A549 (cell line): ENCODE measurements at regions not wholly inside any gene's neighbourhood (a gene's known extent, or its start where the extent isn't known, plus 50 kb on each side); places are given as distances from the start of the nearest gene placed in this dataset.

Experiments
- CBX2 ChIP-seq: fragments of 200-600 bp; sonication (generic); IDR thresholded peaks from 2 replicates; pipeline ENCODE4 v1.6.1; 2016; ENCODE audit warnings: low read depth, mild to moderate bottlenecking, borderline replicate concordance
- EP300 ChIP-seq, 2 experiments: fragments of >200 bp; sonication (Bioruptor Twin); formaldehyde crosslinking; IDR thresholded peaks; 2 replicates in 1 of 2; 3 replicates in 1 of 2; pipeline ENCODE4 v1.6.1; 2016 to 2017
- GATA3 ChIP-seq: IDR thresholded peaks from 2 replicates; pipeline ENCODE4 v1.6.1; 2012; ENCODE audit warnings: borderline replicate concordance
- MAFK ChIP-seq: fragments of 450-650 bp; IDR thresholded peaks from 2 replicates; pipeline ENCODE4 v1.6.1; 2014; ENCODE audit not compliant: partially characterized antibody
- MYC ChIP-seq: IDR thresholded peaks from 2 replicates; pipeline ENCODE4 v1.6.1; 2012; ENCODE audit warnings: mild to moderate bottlenecking, inconsistent platforms, low read length, improper control_type of control experiment, borderline replicate concordance
- TF ChIP-seq, protein P1 (sequence below): fragments of >200 bp; sonication (Bioruptor Twin); formaldehyde crosslinking; IDR thresholded peaks from 2 replicates; pipeline ENCODE4 v1.6.1; 2016
- TF ChIP-seq, protein P2 (sequence below): IDR thresholded peaks from 2 replicates; pipeline ENCODE4 v1.6.1; 2012; ENCODE audit warnings: low read depth, borderline replicate concordance
- TF ChIP-seq, protein P3 (sequence below): fragments of >200 bp; sonication (Bioruptor Twin); formaldehyde crosslinking; IDR thresholded peaks from 3 replicates; pipeline ENCODE4 v1.5.1; 2016

DNA sequence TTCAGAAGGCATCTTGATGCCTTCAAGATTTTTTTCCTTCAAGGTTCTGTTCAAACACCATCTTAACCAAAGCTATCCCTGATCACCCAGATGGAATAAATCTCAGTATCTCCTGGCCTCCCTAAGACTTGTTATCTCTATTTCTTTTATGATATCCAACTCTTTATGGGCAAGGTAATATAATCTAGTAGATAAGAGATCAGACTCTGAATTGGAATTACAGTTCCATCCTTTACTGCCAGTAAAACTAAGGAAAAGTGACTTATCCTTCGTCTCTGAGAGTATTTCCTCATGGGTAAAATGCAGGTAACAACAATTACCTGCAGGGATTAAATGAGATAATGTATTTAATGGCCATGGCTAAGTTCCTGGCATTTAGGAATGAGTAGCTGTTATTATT is 445.0 kb upstream of the DAB1 start:
- TF ChIP-seq, protein P1, sequence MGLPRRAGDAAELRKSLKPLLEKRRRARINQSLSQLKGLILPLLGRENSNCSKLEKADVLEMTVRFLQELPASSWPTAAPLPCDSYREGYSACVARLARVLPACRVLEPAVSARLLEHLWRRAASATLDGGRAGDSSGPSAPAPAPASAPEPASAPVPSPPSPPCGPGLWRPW = no peak
- TF ChIP-seq, protein P2, sequence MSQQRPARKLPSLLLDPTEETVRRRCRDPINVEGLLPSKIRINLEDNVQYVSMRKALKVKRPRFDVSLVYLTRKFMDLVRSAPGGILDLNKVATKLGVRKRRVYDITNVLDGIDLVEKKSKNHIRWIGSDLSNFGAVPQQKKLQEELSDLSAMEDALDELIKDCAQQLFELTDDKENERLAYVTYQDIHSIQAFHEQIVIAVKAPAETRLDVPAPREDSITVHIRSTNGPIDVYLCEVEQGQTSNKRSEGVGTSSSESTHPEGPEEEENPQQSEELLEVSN = no peak
- TF ChIP-seq MYC (no peak), CBX2 (no peak), MAFK (no peak), EP300 (IDR thresholded peaks at IDR 0.05) (no peak), GATA3 (no peak)
- TF ChIP-seq, protein P3, sequence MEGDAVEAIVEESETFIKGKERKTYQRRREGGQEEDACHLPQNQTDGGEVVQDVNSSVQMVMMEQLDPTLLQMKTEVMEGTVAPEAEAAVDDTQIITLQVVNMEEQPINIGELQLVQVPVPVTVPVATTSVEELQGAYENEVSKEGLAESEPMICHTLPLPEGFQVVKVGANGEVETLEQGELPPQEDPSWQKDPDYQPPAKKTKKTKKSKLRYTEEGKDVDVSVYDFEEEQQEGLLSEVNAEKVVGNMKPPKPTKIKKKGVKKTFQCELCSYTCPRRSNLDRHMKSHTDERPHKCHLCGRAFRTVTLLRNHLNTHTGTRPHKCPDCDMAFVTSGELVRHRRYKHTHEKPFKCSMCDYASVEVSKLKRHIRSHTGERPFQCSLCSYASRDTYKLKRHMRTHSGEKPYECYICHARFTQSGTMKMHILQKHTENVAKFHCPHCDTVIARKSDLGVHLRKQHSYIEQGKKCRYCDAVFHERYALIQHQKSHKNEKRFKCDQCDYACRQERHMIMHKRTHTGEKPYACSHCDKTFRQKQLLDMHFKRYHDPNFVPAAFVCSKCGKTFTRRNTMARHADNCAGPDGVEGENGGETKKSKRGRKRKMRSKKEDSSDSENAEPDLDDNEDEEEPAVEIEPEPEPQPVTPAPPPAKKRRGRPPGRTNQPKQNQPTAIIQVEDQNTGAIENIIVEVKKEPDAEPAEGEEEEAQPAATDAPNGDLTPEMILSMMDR = no peak
